HG02610 (cell line): ENCODE measurements at regions not wholly inside any gene's neighbourhood (a gene's known extent, or its start where the extent isn't known, plus 50 kb on each side); places are given as distances from the start of the nearest gene placed in this dataset.

Experiments
- ATAC-seq: cut with Tn5 transposase; IDR thresholded peaks from one replicate; pipeline ENCODE4 v1.9.1; 2021; ENCODE audit warnings: mild to moderate bottlenecking, moderate library complexity; ENCODE audit not compliant: unreplicated experiment

DNA sequence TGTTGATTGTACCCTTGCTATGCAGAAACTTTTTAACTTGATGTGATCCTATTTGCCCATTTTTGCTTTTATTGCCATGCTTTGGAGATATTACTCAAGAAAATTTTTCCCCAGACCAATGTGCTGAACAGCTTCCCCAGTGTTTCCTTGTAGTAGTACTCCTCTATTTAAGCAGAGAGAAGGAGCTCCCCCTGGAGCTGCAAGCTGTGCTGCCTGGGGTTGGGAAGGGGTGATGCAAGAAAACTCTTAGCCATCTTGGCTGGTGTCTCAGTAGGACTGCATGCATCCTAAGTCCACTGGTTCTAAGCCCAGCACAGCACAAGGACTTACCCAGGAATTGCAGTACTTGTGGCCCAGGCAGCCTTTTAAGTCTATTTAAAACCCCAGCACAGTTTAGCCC is 121.6 kb downstream of the NTMT2 start:
- no peak for ATAC-seq

DNA sequence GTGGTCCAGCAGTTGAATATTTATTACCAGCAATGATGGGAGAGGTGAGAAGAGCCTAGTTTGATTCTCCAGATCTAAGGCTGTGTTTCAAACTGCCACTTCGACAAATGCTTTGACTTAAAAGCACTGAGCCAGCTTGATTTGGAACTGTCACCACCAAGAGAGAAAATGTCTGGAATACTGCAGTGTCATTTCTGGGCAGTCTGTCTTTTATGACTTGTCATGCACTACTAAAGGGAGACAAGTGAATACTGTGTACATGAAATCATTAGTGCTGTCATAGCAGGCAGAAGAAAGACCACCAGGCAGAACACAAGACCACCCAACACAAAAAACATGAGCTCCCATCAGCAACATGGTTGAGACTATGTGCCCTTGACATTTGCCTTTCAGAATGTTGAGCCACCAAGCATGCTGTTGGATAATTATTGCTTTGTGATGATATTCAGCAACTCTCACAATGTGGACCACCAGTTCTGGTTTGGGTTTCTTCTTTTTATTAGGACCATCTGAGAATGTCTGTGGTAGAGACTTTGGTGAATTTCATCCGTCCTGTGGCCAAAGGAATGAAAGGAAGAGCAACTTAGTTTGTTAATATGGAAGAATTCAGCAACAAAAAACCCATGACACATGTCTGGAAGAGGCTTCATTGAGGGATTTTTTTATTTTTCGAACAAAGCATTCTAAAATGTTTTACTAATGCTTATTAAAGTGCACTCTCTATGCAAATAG is 125.8 kb downstream of the NTMT2 start:
- no peak for ATAC-seq

DNA sequence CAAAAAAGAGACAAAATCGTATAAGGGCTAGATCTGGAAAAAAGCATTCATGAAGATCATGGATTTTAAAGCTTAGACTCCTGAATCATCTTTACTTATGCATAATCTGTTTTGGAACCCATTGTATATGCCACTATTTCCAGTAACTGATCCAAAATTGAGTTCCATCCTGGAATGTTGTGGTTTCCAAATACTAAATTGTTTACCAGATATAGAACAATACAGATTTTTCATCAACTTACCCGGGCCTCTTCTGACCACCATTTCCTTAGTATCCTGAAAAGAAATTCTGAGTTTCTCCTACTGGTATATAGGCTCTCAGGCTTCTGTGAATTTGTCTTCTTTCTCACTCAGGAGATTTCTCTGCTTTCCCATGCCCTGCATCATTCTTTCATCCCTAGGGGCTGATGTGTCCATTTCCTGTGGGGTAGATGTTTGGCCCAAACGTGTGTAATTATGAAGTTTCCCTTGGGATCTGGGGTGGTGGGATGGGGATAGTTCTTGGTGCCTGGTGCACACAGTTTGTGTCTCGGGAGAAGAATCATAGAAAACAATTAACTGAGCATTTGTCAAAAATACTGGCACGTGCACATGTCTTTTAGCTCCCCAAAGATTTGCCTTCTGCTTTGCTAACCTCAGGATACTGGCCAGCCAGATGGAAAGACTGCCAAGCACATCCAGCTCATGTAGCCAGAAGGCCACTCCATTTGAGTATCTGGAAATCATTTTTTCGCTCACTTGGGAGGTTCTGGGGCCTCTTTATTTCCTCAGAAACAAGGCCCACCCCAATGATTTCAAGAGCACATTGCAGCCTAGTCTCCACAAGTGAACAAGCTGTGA is 127.8 kb downstream of the NTMT2 start:
- no peak for ATAC-seq

DNA sequence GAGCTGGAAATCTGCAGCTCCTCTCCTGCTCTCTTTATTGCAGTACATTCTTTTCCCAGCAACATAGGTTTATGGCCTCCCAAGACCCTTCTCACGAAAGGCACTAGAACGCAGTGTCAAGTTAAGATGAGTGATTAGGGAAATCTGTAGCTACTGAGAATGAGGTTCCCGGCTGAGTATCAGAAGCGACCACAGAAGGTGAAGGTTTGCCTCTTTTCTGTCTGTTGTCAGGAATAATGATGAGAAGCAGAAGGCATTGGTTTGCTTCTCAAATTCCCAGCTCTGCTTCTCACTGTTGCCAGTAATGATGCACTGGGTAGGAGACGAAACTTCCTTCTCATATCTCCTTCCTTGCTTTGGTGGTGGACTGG is 128.4 kb downstream of the NTMT2 start:
- ATAC-seq: no peak

DNA sequence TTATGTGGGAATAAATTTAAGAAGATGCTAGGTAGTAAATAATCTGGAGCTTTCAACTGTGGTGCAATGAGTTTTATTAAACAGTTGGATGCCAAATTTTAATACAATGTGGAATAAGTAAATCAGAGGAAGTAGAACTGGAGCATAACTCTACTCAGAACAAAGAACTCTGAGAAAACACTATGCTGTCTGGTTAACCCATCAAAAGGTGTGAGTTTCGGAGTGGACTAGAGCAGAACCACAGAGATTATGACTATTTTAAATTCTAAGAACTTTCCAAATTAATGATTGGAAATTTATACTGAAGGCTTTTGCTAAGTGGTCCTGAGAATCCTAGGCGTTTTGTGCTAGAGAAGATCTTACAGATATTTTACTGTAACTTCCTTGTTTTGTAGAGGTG is 132.2 kb downstream of the NTMT2 start:
- no peak for ATAC-seq

DNA sequence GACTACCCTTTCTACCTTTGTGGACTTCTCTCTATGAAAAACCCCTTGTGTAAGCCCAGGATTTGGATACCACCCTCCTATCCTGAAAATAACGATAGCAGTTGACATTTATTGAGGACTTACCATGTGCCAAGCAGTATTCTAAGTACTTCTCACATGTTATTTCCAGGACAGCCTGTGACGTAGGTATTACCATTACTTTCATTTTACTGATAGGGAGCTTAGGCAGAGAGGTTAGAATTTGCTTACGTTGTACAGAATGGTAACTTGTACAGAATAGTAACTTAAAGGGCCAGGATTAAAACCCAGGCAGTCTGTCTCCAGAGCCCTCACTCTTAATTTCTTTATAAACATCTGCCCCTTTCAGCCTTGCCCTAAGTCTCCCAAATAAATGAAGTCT is 138.3 kb downstream of the NTMT2 start:
- no peak for ATAC-seq

DNA sequence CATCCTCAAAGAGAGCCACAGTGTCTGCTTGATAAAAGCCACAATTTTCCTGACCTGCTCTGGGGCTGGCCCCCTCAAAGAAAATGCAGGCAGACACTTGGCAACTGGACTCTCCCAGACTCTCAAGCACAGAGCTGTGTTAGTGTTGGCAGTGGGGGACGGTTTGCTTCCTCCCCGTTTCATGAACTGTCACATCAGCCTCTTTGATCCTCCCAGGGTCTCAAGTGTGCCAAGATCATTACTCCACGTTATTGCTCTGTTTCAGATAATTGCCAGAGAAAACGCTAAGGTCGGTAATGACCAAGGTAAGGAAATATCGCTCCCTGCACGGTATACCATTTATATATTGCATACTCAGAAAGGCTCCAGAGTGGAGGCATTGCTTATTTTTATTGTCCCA is 138.8 kb downstream of the NTMT2 start:
- ATAC-seq: no peak

DNA sequence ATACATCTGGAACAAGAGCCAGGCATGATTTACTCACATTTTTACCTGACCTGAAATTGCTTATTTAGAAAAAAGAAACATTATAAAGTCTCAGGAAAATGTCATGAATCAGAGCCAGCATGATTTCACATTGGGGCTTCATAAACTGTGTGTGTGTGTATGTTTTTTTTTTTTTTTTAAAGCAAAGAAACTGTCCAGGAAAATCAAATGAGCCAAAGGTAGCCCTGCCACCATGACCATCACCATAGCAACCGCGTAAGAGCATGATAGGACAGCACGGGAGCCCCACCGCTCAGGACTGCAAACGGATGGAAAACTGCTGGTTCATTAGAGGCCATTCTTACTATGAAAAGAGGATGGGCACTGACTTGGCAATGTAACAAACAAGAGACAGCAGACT is 139.2 kb downstream of the NTMT2 start:
- ATAC-seq: no peak

DNA sequence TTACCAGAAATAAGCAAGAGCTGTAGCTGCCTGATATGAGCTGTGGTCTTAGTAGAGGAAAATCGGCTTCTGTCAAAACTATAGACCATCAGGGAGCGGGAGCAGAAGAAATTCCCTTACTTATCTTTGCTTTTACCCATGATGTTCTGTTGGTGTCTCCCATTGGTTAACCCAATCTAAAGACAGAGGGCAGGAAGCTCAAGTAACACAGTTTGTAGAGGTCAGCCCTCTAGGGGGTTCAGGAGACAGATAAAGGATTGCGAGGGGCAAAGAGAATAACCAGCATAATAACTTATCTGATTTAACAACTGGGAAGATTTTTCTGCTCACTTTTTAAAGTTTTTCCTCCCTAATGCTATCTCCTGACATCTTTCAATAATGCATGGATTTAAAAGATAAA is 142.4 kb downstream of the NTMT2 start:
- no peak for ATAC-seq

DNA sequence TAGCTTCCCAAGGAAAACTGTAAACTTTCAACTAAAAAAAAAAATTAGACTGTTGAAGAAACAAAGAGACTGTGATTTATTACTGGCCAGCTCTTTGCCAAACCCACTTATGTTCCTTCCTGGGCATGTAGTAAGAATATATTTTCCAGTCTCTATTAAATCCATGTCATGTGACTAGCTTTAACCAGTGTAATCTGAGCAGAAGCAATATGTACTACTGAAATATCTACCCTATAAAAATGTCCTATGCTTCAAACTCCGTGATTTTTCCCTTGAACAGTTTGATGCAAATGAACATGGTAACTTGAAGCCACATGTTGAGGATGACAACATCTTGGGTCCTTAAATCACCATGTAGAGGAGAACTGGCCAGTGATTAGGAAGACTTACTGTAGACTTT is 144.5 kb downstream of the NTMT2 start:
- no peak for ATAC-seq

DNA sequence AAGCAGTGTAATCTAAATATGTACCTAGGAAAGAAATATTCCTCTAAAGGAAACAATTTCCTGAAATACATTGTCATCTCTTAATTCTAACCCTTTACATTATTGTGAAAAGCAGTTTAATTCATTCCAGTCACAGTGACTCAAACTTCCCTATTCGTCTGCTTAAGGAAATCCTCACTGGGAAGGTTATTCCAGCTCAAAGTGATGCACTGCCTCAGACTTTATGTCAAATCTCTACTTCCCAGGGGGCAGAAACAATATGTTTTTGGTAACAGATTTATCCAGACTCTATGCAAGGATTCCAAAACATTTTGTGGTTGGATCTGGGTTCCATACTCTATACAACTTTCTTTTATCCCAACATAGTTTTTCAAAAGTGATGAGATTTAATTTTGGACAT is 145.2 kb downstream of the NTMT2 start:
- ATAC-seq: no peak

DNA sequence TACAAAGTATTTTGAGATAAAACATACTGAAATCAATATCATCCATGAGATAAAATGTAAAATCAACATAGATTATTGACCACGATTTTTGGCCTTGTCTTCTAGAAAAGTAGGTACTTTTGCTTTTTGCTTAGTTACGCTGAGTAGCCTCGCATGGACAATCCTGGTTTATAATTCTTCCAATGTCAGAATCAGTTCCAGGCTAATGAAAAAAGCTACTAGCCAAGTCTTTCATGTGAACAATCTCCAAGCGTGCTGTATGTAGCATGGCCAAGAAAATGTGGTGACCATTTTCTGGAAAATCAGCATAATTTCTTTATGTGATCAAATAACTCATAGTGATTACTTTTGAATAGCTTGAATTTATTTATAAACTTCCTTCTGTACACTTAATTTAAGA is 145.8 kb downstream of the NTMT2 start:
- ATAC-seq: no peak

DNA sequence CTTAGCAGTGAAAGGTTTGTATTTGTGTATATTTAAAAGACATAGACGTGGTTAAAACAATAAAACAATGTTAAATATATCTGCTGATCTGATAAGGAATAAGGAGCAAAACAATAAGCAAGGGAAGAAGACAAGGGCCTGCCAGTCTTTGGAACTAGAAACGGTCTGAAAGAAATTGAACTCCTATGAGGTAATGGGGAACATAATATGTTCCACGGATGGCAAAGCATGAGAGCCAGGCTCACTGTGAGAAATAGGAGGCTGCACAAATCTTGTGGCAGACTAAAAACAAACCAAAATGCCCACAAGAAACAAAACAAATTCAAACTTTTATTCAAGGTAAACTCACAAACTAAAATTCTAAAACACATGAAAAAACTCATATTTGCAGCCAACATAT is 150.5 kb downstream of the NTMT2 start:
- no peak for ATAC-seq

DNA sequence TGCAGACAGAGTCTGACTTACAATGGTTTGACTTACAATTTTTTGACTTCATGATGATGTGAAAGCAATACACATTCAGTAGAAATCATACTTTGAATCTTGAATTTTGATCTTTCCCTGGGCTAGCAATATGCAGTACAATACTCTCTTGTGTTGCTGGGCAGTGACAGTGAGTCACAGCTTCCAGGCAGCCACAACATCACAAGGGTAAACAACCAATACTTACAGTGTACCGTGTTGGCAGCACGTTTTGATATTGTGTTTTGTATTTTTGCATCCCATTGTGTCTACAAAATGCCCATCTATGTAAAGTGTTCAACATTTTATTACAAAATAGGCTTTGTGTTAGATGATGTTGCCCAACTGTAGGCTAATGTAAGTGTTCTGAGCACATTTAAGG is 150.9 kb downstream of the NTMT2 start:
- no peak for ATAC-seq

DNA sequence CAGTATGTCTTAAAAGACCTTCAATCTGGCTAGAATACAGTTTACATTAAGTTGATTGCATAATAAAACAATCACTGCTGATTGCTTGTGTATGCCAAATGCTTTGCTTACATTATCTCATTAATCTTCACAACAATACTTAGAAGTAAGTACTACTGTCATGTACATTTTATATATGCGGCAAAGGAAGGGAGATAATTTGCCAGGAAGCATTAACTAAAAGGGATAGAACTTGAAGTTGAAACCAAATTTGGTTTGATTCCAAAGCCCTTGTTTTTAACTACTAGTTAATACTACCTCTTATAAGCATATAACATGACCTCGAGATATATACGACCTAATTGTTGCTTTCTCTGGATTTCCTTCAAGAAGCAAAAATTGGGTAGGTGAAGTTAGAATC is 155.8 kb downstream of the NTMT2 start:
- no peak for ATAC-seq

DNA sequence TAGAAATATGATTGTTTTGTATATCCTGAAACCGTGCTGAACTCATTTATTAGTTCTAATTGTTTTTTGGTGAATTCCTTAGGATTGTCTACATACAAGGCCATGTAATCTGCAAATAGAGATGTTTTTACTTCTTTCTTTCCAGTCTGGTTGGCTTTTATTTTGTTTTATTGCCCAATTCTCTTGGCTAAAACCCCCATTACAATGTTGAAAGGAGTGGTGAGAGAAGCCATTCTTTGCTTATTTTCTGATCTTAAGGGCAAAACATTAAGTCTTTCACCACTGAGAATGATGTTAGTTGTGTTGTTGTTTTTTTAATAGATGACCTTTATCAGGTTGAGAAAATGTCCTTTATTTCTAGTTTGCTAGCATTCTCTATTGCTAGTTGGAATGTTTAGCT is 157.3 kb downstream of the NTMT2 start:
- no peak for ATAC-seq

DNA sequence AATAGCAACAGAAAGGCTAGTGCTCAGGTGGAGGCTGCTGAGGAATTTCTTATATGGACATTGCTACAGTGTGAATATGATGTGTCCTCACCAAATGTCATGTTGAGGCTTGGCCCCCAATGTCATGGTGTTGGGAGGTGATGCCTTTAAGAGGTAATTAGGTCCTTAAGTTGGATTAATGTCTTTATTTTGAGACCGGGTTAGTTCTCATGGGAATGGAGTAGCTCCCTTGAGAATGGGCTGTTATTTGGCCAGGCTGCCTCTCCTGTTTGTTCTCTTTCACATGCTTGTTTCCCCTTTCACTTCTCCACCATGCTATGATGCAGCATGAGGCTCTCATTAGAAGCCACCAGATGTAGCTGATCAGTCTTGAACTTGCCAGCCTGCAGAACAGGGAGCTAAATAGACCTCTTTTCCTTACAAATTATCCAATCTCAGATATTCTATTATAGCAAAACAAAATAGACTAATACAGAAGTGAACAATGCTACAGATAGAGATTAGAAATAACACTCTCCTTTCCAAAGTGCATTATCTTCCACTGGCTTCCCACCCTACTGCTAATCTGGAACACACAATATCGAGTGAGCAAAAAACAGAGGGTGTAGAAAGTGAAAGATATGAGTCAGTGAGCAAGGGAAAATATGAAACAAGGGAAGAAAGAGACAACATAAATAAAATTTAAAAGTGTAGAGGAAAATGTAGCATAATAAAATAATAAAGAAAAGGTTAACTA is 160.2 kb downstream of the NTMT2 start:
- ATAC-seq: no peak

DNA sequence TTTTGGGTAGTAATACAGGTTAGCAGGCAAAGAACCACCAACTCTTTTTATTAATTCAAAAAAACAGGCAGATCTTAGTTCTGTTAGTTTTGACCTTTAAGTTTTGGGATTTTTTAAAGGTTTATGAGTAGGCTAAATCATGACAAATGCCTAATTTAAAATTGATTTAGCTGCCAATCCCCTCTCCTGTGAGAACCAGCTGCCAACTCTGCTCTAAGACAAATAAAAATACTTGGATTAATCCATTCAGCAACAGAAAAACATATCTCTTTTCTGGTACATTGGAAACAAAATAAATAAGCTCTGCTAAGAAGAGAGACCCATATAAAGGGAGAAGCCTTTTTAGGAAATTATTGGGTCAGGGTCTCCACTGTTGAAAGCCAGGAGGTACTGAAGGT is 160.8 kb downstream of the NTMT2 start:
- ATAC-seq: no peak

DNA sequence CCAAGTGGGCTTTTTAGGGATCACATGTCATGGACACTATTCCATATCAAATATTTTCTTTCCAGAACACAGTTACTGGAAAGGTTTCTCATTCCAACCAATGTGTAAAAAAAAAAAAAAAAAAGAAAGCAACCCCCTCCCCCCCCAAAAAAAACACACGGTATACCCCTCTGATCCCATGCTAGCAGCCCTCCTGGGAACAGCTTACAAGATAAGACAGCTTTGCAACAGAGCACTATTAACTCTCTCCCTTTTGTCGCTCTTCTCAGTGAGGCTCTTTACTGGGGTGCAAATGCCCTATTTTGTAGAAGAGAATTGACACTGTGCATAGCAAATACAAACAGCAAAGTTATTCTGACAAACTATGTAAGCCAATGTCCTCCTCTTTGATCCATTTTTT is 161.2 kb downstream of the NTMT2 start:
- ATAC-seq: no peak

DNA sequence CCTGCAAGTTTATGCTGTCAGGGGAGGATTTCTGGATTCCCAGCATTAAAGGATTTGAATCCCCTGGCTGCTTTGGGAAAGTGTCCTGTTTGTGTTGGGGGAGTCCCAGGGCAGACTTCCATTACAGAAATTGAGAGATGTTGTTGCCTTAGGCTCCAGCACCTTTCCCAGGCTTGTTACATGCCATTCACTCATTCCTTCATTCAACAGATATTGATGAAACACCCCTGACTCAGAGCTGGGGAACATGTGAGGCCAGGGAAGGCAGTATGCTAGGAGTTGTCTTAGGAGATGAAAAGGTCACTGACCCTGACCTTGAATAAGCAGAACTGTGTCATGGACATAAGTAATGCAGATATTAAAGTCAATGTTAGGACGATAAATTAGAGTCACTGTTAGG is 161.7 kb downstream of the NTMT2 start:
- no peak for ATAC-seq

DNA sequence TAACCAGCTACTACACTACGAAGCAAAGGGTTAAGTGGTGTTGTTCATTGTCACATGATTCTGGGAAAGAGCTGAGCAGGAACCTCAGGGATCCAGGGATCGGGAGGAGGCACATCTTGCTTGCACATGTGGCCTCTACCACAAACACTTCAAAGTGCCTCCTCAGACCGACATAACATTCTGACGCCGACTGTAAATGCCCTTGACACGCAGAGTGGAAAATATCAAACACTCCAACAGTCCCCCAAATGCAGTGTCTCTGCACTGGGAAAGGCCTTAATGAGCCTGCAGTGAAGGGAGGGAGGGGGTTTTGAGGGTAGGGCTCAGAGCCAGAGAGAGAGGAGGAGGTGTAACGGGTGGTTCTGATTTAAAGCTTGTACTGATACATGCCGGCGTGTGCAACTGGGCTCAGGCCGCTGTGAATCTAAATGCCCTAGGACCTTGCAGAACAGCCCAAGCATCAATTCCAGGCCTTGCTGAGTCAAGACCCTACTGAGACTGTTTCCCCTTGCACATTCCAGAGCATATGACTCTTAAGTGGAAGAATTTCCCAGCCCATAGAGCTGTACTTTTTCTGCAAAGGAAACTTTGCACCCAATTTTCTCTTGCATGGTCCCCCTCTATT is 163.7 kb downstream of the NTMT2 start:
- no peak for ATAC-seq

DNA sequence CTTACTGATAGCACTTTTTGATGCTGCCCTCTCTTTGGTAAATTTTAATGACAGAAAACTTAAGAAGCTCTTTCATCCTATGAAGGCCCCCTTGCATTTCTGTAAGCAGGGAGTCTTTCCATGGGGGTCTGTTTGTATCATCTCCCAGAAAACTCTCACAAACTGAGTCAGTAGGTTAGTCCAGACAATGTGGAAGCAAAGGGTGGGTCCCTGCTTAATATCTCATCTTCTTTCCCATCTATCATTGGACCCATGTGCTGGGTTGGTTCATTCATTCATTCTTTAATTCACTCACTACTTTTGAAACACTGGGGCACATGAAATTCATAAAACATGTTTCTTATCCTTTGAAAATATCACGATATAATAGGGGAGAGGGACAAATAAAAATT is 164.3 kb downstream of the NTMT2 start:
- no peak for ATAC-seq
